ENCODE measurements at regions not wholly inside any gene's neighbourhood (a gene's known extent, or its start where the extent isn't known, plus 50 kb on each side); places are given as distances from the start of the nearest gene placed in this dataset.

- DNase-seq: no peak
- no peaks in the 10 kb centered on the region for H3K27me3 ChIP-seq
- ATAC-seq: no peak
- H3K9me3 ChIP-seq: no peaks in the 10 kb centered on the region
- no peaks in the 10 kb centered on the region for H3K36me3 ChIP-seq (replicated peaks in 1 of 2; ENCODE audit: insufficient read depth in 1 of 2, low read depth in 2 of 2)
- no peaks in the 10 kb centered on the region for H3K4me1 ChIP-seq
- no peak overlapping the region for H3K4me3 ChIP-seq
- H3K27ac ChIP-seq: no peak overlapping the region
- no peak for TF ChIP-seq POLR2A (IDR thresholded peaks at IDR 0.05)
- TF ChIP-seq CTCF (IDR thresholded peaks at IDR 0.05): no peak
- intact Hi-C loops (cut with DNase I): no loop called here
Measured at GRCh38 chr5:57939335-57939734, 456.7 kb upstream of the ACTBL2 start.

- H3K27ac ChIP-seq: no peak overlapping the region
- TF ChIP-seq CTCF (IDR thresholded peaks at IDR 0.05) (no peak), POLR2A (IDR thresholded peaks at IDR 0.05) (no peak)
- H3K4me3 ChIP-seq: no peak overlapping the region
- no peaks in the 10 kb centered on the region for H3K9me3 ChIP-seq
- H3K4me1 ChIP-seq: no peaks in the 10 kb centered on the region
- no peak for DNase-seq
- no peaks in the 10 kb centered on the region for H3K27me3 ChIP-seq
- no peak for ATAC-seq
- no peaks in the 10 kb centered on the region for H3K36me3 ChIP-seq (replicated peaks in 1 of 2; ENCODE audit: insufficient read depth in 1 of 2, low read depth in 2 of 2)
- intact Hi-C loops (cut with DNase I): no loop called here
Measured at GRCh38 chr5:57938174-57938557, 455.6 kb upstream of the ACTBL2 start.

DNA sequence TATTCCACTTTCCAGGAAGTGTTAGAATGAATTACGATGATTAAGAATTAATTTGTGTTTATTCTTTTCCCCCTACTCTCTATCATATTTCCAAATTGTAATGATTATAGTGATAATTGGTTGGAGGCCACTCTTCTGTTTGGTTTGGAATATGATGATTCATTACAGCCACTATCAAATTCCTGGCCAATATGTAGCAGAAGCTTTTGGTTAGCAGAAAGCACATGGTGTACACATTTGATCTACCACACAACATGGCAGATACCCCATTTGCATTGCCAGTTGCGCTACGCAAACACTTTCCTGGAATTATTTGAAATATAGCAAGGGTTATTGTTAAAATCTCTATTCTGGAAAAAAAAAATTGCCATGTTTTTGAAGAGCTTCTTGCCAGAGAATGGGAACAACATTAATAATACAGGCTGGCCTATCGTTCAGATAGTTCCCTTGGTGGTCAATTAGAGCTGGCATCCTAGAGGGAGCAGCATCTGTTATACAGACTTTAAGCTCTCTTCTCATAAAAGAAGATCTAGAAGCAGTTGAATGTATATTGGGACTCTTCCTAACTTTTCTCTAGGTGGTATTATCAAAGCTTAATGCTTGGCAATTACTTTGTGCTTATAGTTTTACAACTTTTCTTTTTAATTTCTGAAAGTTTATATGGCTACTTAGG is 455.0 kb upstream of the ACTBL2 start:
- WGBS, 2 donors: 87 to 90% methylated on average over 4 of the region's 4 CpGs
- H3K27ac ChIP-seq: no peak overlapping the region
- no peak for DNase-seq
- no peaks in the 10 kb centered on the region for H3K36me3 ChIP-seq (replicated peaks in 1 of 2; ENCODE audit: insufficient read depth in 1 of 2, low read depth in 2 of 2)
- H3K27me3 ChIP-seq: no peaks in the 10 kb centered on the region
- intact Hi-C loops (cut with DNase I): no loop called here
- TF ChIP-seq CTCF (IDR thresholded peaks at IDR 0.05) (no peak), POLR2A (IDR thresholded peaks at IDR 0.05) (no peak)
- no peaks in the 10 kb centered on the region for H3K9me3 ChIP-seq
- no peak overlapping the region for H3K4me3 ChIP-seq
- ATAC-seq: no peak
- H3K4me1 ChIP-seq: no peaks in the 10 kb centered on the region

- Histone ChIP-seq H3K27ac (no peak overlapping the region), H3K27me3 (no peaks in the 10 kb centered on the region), H3K36me3 (replicated peaks in 1 of 2; ENCODE audit: insufficient read depth in 1 of 2, low read depth in 2 of 2) (no peaks in the 10 kb centered on the region), H3K4me3 (no peak overlapping the region), H3K4me1 (no peaks in the 10 kb centered on the region), H3K9me3 (no peaks in the 10 kb centered on the region)
- intact Hi-C loops (cut with DNase I): no loop called here
- ATAC-seq (no peak), DNase-seq (no peak)
- TF ChIP-seq CTCF (IDR thresholded peaks at IDR 0.05) (no peak), POLR2A (IDR thresholded peaks at IDR 0.05) (no peak)
- WGBS, 2 donors: 72 to 81% methylated on average over 3 of the region's 3 CpGs
Measured at GRCh38 chr5:57937025-57937424, 454.4 kb upstream of the ACTBL2 start.

DNA sequence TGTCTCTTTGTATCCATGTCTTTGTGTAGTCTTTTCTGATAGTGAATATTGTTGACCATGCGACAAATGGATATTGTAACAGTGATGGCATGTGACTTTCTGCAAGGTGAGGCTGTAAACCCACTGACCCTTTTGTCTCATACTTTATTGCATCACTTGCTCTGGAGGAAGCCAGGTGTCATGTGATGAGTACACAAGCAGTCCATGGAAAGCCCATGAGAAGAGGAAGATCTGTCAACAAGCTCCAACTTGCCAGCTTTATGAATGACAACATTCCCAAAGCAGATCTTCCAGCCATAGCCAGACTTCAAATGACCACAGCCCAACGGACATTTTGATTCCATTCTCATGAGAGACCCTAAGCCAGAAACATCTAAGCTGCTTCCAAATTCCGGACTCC is 450.1 kb upstream of the ACTBL2 start:
- Histone ChIP-seq H3K27me3 (no peaks in the 10 kb centered on the region), H3K9me3 (no peaks in the 10 kb centered on the region), H3K27ac (no peak overlapping the region), H3K4me3 (no peak overlapping the region), H3K36me3 (replicated peaks in 1 of 2; ENCODE audit: insufficient read depth in 1 of 2, low read depth in 2 of 2) (no peaks in the 10 kb centered on the region), H3K4me1 (no peaks in the 10 kb centered on the region)
- no peak for ATAC-seq
- WGBS, 2 donors: 56 to 63% methylated on average over 3 of the region's 3 CpGs
- no peak for DNase-seq
- no peak for TF ChIP-seq CTCF (IDR thresholded peaks at IDR 0.05)
- no peak for TF ChIP-seq POLR2A (IDR thresholded peaks at IDR 0.05)
- intact Hi-C loops (cut with DNase I): no loop called here
